Nephron (organoid): ENCODE measurements at regions not wholly inside any gene's neighbourhood (a gene's known extent, or its start where the extent isn't known, plus 50 kb on each side); places are given as distances from the start of the nearest gene placed in this dataset.

ENCODE experiments used
- H3K27ac Mint-ChIP-seq, 3 experiments: 2 replicates each; pipeline ENCODE4 v1.8.0; 2020; ENCODE audit warnings: mixed read lengths in 3 of 3, mild to moderate bottlenecking in 2 of 3, moderate library complexity in 1 of 3
- H3K27me3 Mint-ChIP-seq: 2 replicates; pipeline ENCODE4 v1.8.0; 2021; ENCODE audit warnings: low read depth, mild to moderate bottlenecking, moderate library complexity, mixed read lengths
- H3K36me3 Mint-ChIP-seq: 2 replicates; pipeline ENCODE4 v1.8.0; 2020; ENCODE audit warnings: low read depth, mixed read lengths
- H3K4me1 Mint-ChIP-seq: 2 replicates; pipeline ENCODE4 v1.8.0; 2020; ENCODE audit warnings: mixed read lengths
- H3K4me3 Mint-ChIP-seq, 3 experiments: 2 replicates each; pipeline ENCODE4 v1.8.0; 2020; ENCODE audit warnings: mild to moderate bottlenecking in 3 of 3, mixed read lengths in 3 of 3, moderate library complexity in 2 of 3
- H3K9me3 Mint-ChIP-seq: 2 replicates; pipeline ENCODE4 v1.8.0; 2020; ENCODE audit warnings: mixed read lengths
- CTCF ChIP-seq, 3 experiments: fragments of 200-600 bp; sonication (generic); IDR thresholded peaks; one replicate each; pipeline ENCODE4 v1.5.0; 2021; ENCODE audit warnings: antibody characterized with exemption in 3 of 3; ENCODE audit not compliant: unreplicated experiment in 3 of 3

- TF ChIP-seq CTCF (IDR thresholded peaks at IDR 0.05; ENCODE audit: unreplicated experiment in 3 of 3), result no peak
- H3K4me3 Mint-ChIP-seq, result no peak overlapping the region
- H3K27ac Mint-ChIP-seq, result no peak overlapping the region
- peaks cover 18% of the 10 kb centered on the region for H3K4me1 Mint-ChIP-seq
- H3K27me3 Mint-ChIP-seq, result no peaks in the 10 kb centered on the region
- no peaks in the 10 kb centered on the region for H3K36me3 Mint-ChIP-seq
- peaks cover 3% of the 10 kb centered on the region for H3K9me3 Mint-ChIP-seq
These were observed 367.9 kb upstream of the TNP1 start for GRCh38 chr2:217227794-217228193.

GRCh38 chr2:217225596-217225995 is 365.7 kb upstream of the TNP1 start:
- no peak overlapping the region for H3K4me3 Mint-ChIP-seq
- H3K9me3 Mint-ChIP-seq, result peaks cover 3% of the 10 kb centered on the region
- H3K27me3 Mint-ChIP-seq, result no peaks in the 10 kb centered on the region
- no peak for TF ChIP-seq CTCF (IDR thresholded peaks at IDR 0.05; ENCODE audit: unreplicated experiment in 3 of 3)
- no peak overlapping the region for H3K27ac Mint-ChIP-seq
- H3K4me1 Mint-ChIP-seq, result peaks cover 22% of the 10 kb centered on the region
- H3K36me3 Mint-ChIP-seq, result no peaks in the 10 kb centered on the region

GRCh38 chr2:217223222-217223930 is 363.5 kb upstream of the TNP1 start:
- no peak for TF ChIP-seq CTCF (IDR thresholded peaks at IDR 0.05; ENCODE audit: unreplicated experiment in 3 of 3)
- Mint-ChIP-seq H3K9me3 (peaks cover 3% of the 10 kb centered on the region), H3K36me3 (no peaks in the 10 kb centered on the region), H3K4me1 (peaks cover 22% of the 10 kb centered on the region), H3K4me3 (no peak overlapping the region), H3K27ac (peak overlapping the region in 1 of 3 experiments; percentile 22), H3K27me3 (peaks cover 3% of the 10 kb centered on the region)

- H3K4me3 Mint-ChIP-seq, result no peak overlapping the region
- H3K4me1 Mint-ChIP-seq, result peaks cover 28% of the 10 kb centered on the region
- peaks cover 3% of the 10 kb centered on the region for H3K9me3 Mint-ChIP-seq
- peaks cover 3% of the 10 kb centered on the region for H3K27me3 Mint-ChIP-seq
- no peak for TF ChIP-seq CTCF (IDR thresholded peaks at IDR 0.05; ENCODE audit: unreplicated experiment in 3 of 3)
- peak overlapping the region in 2 of 3 experiments; percentile 2 to 8 for H3K27ac Mint-ChIP-seq
- no peaks in the 10 kb centered on the region for H3K36me3 Mint-ChIP-seq
These were observed 362.5 kb upstream of the TNP1 start for GRCh38 chr2:217222309-217222910.

- H3K27ac Mint-ChIP-seq, result peak overlapping the region in 1 of 3 experiments; percentile 15
- H3K27me3 Mint-ChIP-seq, result peaks cover 7% of the 10 kb centered on the region
These were observed 360.6 kb upstream of the TNP1 start for GRCh38 chr2:217220228-217221013.

More at GRCh38 chr2:217220228-217221013, 360.6 kb upstream of the TNP1 start:
- no peak overlapping the region for H3K4me3 Mint-ChIP-seq
- no peak for TF ChIP-seq CTCF (IDR thresholded peaks at IDR 0.05; ENCODE audit: unreplicated experiment in 3 of 3)
- H3K9me3 Mint-ChIP-seq, result peaks cover 3% of the 10 kb centered on the region
- no peaks in the 10 kb centered on the region for H3K36me3 Mint-ChIP-seq
- peaks cover 37% of the 10 kb centered on the region for H3K4me1 Mint-ChIP-seq
